ENCODE measurements at regions not wholly inside any gene's neighbourhood (a gene's known extent, or its start where the extent isn't known, plus 50 kb on each side); places are given as distances from the start of the nearest gene placed in this dataset.

DNA sequence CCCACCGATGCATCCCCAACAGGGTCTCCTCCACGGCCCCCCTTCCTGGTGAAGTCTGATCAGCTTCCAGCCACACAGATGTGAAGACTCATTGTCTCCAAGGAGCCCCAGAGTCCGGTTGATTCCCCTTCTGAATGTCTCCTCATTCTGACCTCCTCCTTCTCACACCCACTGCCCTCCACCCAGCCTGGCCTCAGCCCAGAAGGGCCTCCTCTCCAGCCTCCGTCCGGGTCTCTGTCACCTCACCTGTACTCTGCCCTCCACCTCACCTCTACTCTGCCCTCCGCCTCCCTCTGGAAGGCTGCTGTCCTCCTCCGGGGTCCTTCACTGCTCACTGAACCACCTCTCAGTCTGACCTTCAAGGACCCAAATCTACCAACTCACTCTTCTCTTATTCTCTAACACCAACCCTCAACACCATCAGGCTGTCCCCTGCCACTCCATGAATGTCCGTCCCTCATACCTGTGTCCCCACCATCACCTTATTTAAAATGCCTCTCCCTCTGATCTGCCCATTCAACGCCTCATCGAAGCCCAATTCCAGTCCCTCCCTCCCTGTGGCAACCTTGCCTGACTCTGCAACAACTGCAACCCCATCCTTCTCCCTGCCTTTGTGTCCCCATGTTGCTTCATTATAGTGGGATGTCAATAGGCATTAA lies 201.2 kb downstream of the TOMM20 start:
- H3K27me3 ChIP-seq (ENCODE audit: control insufficient read depth, insufficient read depth): no peaks in the 10 kb centered on the region
- intact Hi-C loops (cut with DNase I): loop anchor here in 1 of 4 donors (5.0 kb wide), 1 partner anchor 35 kb away; no protein-coding TSS in a partner anchor
- ATAC-seq (no peak), DNase-seq (no peak)
- WGBS: 81% methylated on average over 10 of the region's 10 CpGs
- peaks cover 7% of the 10 kb centered on the region for H3K4me1 ChIP-seq (ENCODE audit: control insufficient read depth, insufficient read depth, low read length)
- no peak overlapping the region for H3K4me3 ChIP-seq (ENCODE audit: low read length)
- H3K27ac ChIP-seq (ENCODE audit: low read length): no peak overlapping the region
- H3K9me3 ChIP-seq (ENCODE audit: control insufficient read depth, low read length): no peaks in the 10 kb centered on the region

GRCh38 chr1:234926559-234927311 lies 201.9 kb downstream of the TOMM20 start:
- H3K27ac ChIP-seq (ENCODE audit: low read length): peak overlapping the region; percentile 7
- H3K27me3 ChIP-seq (ENCODE audit: control insufficient read depth, insufficient read depth): no peaks in the 10 kb centered on the region
- WGBS: 66% methylated on average over 20 of the region's 20 CpGs
- H3K9me3 ChIP-seq (ENCODE audit: control insufficient read depth, low read length): no peaks in the 10 kb centered on the region
- H3K4me3 ChIP-seq (ENCODE audit: low read length): no peak overlapping the region
- no peak for DNase-seq
- ATAC-seq: no peak
- intact Hi-C loops (cut with DNase I): loop anchor here in 1 of 4 donors (5.0 kb wide), 1 partner anchor 36 kb away; no protein-coding TSS in a partner anchor
- H3K4me1 ChIP-seq (ENCODE audit: control insufficient read depth, insufficient read depth, low read length): peaks cover 7% of the 10 kb centered on the region

DNA sequence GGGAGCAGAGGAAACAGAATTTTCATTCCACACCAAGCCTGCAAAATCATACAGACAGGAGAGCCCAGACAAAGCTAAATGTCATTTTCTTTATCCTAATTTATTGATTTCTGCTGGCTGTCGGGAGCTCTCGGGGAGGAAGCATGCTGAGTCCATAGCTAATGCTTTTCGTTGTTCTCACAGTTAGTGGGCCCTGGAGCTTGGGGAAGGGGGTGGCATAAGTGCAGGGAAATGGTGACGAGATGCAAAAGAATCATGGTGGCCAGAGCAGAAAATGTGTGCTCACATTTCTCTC lies 202.4 kb downstream of the TOMM20 start:
- peaks cover 10% of the 10 kb centered on the region for H3K4me1 ChIP-seq (ENCODE audit: control insufficient read depth, insufficient read depth, low read length)

GRCh38 chr1:234925440-234926263 lies 203.0 kb downstream of the TOMM20 start:
- WGBS: 53% methylated on average over 7 of the region's 7 CpGs
- H3K9me3 ChIP-seq (ENCODE audit: control insufficient read depth, low read length): no peaks in the 10 kb centered on the region
- H3K4me1 ChIP-seq (ENCODE audit: control insufficient read depth, insufficient read depth, low read length): peaks cover 12% of the 10 kb centered on the region
- H3K27ac ChIP-seq (ENCODE audit: low read length): peak overlapping the region; percentile 74
- DNase-seq (no peak), ATAC-seq (peak; percentile 62 to 64)
- H3K27me3 ChIP-seq (ENCODE audit: control insufficient read depth, insufficient read depth): no peaks in the 10 kb centered on the region
- H3K4me3 ChIP-seq (ENCODE audit: low read length): no peak overlapping the region
- intact Hi-C loops (cut with DNase I): loop anchor here in 1 of 4 donors (5.0 kb wide), 1 partner anchor 37 kb away; no protein-coding TSS in a partner anchor

More for the DNA sequence above, 202.4 kb downstream of the TOMM20 start:
- Histone ChIP-seq H3K27me3 (ENCODE audit: control insufficient read depth, insufficient read depth) (no peaks in the 10 kb centered on the region), H3K27ac (ENCODE audit: low read length) (peak overlapping the region; percentile 74), H3K4me3 (ENCODE audit: low read length) (no peak overlapping the region), H3K9me3 (ENCODE audit: control insufficient read depth, low read length) (no peaks in the 10 kb centered on the region)
- 56% methylated on average over 4 of the region's 4 CpGs for whole genome bisulfite sequencing
- intact Hi-C loops (cut with DNase I): loop anchor here in 1 of 4 donors (5.0 kb wide), 1 partner anchor 36 kb away; no protein-coding TSS in a partner anchor
- DNase-seq (no peak), ATAC-seq (no peak)

- 80% methylated on average over 17 of the region's 17 CpGs for WGBS
Observed at GRCh38 chr1:234924450-234925355, 203.9 kb downstream of the TOMM20 start.

GRCh38 chr1:234923626-234924025 lies 205.0 kb downstream of the TOMM20 start:
- ATAC-seq: no peak
- H3K4me3 ChIP-seq (ENCODE audit: low read length): no peak overlapping the region
- H3K4me1 ChIP-seq (ENCODE audit: control insufficient read depth, insufficient read depth, low read length): peaks cover 22% of the 10 kb centered on the region
- intact Hi-C loops (cut with DNase I): no loop called here
- no peaks in the 10 kb centered on the region for H3K27me3 ChIP-seq (ENCODE audit: control insufficient read depth, insufficient read depth)
- no peak for DNase-seq
- H3K27ac ChIP-seq (ENCODE audit: low read length): no peak overlapping the region
- no peaks in the 10 kb centered on the region for H3K9me3 ChIP-seq (ENCODE audit: control insufficient read depth, low read length)
- 91% methylated on average over 5 of the region's 5 CpGs for WGBS

More at GRCh38 chr1:234924450-234925355, 203.9 kb downstream of the TOMM20 start:
- DNase-seq: no peak
- peaks cover 15% of the 10 kb centered on the region for H3K4me1 ChIP-seq (ENCODE audit: control insufficient read depth, insufficient read depth, low read length)
- peak overlapping the region; percentile 49 for H3K27ac ChIP-seq (ENCODE audit: low read length)
- no peak overlapping the region for H3K4me3 ChIP-seq (ENCODE audit: low read length)
- no peaks in the 10 kb centered on the region for H3K9me3 ChIP-seq (ENCODE audit: control insufficient read depth, low read length)
- H3K27me3 ChIP-seq (ENCODE audit: control insufficient read depth, insufficient read depth): no peaks in the 10 kb centered on the region
- ATAC-seq: no peak
- intact Hi-C loops (cut with DNase I): loop anchor here in 1 of 4 donors (5.0 kb wide), 1 partner anchor 38 kb away; no protein-coding TSS in a partner anchor

- intact Hi-C loops (cut with DNase I): no loop called here
- no peak overlapping the region for H3K4me3 ChIP-seq (ENCODE audit: low read length)
- peaks cover 26% of the 10 kb centered on the region for H3K4me1 ChIP-seq (ENCODE audit: control insufficient read depth, insufficient read depth, low read length)
- WGBS: 98% methylated on average over 6 of the region's 6 CpGs
- DNase-seq (no peak), ATAC-seq (no peak)
- no peak overlapping the region for H3K27ac ChIP-seq (ENCODE audit: low read length)
- H3K9me3 ChIP-seq (ENCODE audit: control insufficient read depth, low read length): no peaks in the 10 kb centered on the region
- no peaks in the 10 kb centered on the region for H3K27me3 ChIP-seq (ENCODE audit: control insufficient read depth, insufficient read depth)
Observed at GRCh38 chr1:234922987-234923386, 205.7 kb downstream of the TOMM20 start.

DNA sequence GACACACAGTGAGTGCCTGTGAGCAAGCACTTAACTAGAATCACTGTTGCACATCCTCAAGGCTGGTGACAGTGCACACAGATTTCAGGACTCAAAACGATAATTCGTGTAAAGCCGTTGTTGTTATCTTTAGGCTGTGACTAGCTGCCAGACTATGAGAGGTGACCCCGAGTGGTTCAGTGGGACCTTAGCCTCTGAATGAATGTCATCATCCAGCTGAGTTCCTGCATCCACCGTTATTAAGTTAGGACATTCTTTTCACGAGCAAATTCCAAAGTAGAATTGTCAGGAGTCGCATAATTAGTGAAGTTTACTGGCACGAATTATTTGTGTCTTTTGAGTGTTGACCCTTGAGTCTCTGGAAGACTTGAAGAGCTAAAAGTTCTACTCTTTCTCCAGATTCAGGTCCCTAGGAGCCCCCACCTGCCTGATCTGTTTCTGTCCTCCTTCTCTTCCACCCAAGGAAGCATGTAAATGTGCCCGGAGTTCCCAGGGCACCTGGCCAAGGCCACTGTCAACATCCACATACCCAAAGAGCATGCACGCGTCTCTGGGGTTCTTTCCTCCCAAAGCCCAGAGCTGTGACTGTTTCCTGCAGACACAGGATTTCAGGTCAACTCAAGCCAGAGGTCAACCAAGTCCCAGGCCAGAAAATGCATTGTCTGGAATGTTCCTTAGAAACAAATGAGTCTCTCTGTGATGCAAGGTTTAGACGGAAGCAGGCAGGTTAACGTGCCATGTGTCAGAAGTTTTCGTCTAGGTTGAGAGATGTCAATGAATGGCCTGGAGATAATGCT lies 207.2 kb downstream of the TOMM20 start:
- peak in 1 of 2 donors; percentile 18 for ATAC-seq
- H3K27ac ChIP-seq (ENCODE audit: low read length): peak overlapping the region; percentile 72
- peaks cover 24% of the 10 kb centered on the region for H3K4me1 ChIP-seq (ENCODE audit: control insufficient read depth, insufficient read depth, low read length)
- DNase-seq: peak in 2 of 3 donors; percentile 45 to 81
- no peaks in the 10 kb centered on the region for H3K9me3 ChIP-seq (ENCODE audit: control insufficient read depth, low read length)
- H3K27me3 ChIP-seq (ENCODE audit: control insufficient read depth, insufficient read depth): no peaks in the 10 kb centered on the region
- intact Hi-C loops (cut with DNase I): no loop called here
- 28% methylated on average over 14 of the region's 14 CpGs for WGBS
- no peak overlapping the region for H3K4me3 ChIP-seq (ENCODE audit: low read length)

- WGBS: 73% methylated on average over 4 of the region's 4 CpGs
- Histone ChIP-seq H3K4me1 (ENCODE audit: control insufficient read depth, insufficient read depth, low read length) (peaks cover 21% of the 10 kb centered on the region), H3K27me3 (ENCODE audit: control insufficient read depth, insufficient read depth) (no peaks in the 10 kb centered on the region), H3K9me3 (ENCODE audit: control insufficient read depth, low read length) (no peaks in the 10 kb centered on the region), H3K4me3 (ENCODE audit: low read length) (no peak overlapping the region), H3K27ac (ENCODE audit: low read length) (peak overlapping the region; percentile 38)
- ATAC-seq (no peak), DNase-seq (no peak)
- intact Hi-C loops (cut with DNase I): no loop called here
Observed at GRCh38 chr1:234920843-234921140, 207.8 kb downstream of the TOMM20 start.

Measured in right cardiac atrium (tissue), 5 donors.